HCT116 (cell line): ENCODE measurements at regions not wholly inside any gene's neighbourhood (a gene's known extent, or its start where the extent isn't known, plus 50 kb on each side); places are given as distances from the start of the nearest gene placed in this dataset.

Source experiments
- CEBPB ChIP-seq: IDR thresholded peaks from 2 replicates; pipeline ENCODE4 v1.6.1; 2012; ENCODE audit warnings: low read depth
- CTCF ChIP-seq, 3 experiments: fragments of 200-600 bp in 1 of 3; sonication (generic) in 1 of 3; IDR thresholded peaks in 2 of 3; conservative IDR thresholded peaks in 1 of 3; 2 replicates each; pipeline ENCODE4 v1.5.1; 2012 to 2017; ENCODE audit warnings: low read depth in 2 of 3, low read length in 2 of 3, antibody characterized with exemption in 1 of 3, borderline replicate concordance in 1 of 3, control low read depth in 1 of 3, mild to moderate bottlenecking in 1 of 3, mixed read lengths in 1 of 3, mixed run types in 1 of 3, moderate library complexity in 1 of 3; ENCODE audit not compliant: insufficient read depth in 1 of 3
- EGR1 ChIP-seq: IDR thresholded peaks from 2 replicates; pipeline ENCODE4 v1.6.1; 2012; ENCODE audit warnings: low read depth
- EZH2 ChIP-seq: fragments of 200-600 bp; sonication (generic); IDR thresholded peaks from 2 replicates; pipeline ENCODE4 v1.6.1; 2017; ENCODE audit warnings: antibody characterized with exemption, mixed run types
- EZH2phosphoT487 ChIP-seq: fragments of 200-600 bp; IDR thresholded peaks from 2 replicates; pipeline ENCODE4 v1.6.1; 2018; ENCODE audit warnings: antibody characterized with exemption, borderline replicate concordance
- POLR2A ChIP-seq: IDR thresholded peaks from 2 replicates; pipeline ENCODE4 v1.7.0; 2011; ENCODE audit warnings: borderline replicate concordance; ENCODE audit not compliant: insufficient read depth, insufficient read length; ENCODE audit errors: extremely low read depth
- POLR2AphosphoS5 ChIP-seq: IDR thresholded peaks from 2 replicates; pipeline ENCODE4 v1.6.1; 2011; ENCODE audit warnings: mild to moderate bottlenecking, low read depth, low read length, moderate library complexity
- REST ChIP-seq: IDR thresholded peaks from 2 replicates; pipeline ENCODE4 v1.6.1; 2012; ENCODE audit warnings: low read depth
- SIN3A ChIP-seq: IDR thresholded peaks from 2 replicates; pipeline ENCODE4 v1.6.1; 2012; ENCODE audit warnings: low read depth
- SP1 ChIP-seq: IDR thresholded peaks from 2 replicates; pipeline ENCODE4 v1.6.1; 2012; ENCODE audit warnings: low read depth
- TF ChIP-seq, protein P1 (sequence below): IDR thresholded peaks from 2 replicates; pipeline ENCODE4 v1.6.1; 2012
- TF ChIP-seq, protein P2 (sequence below): IDR thresholded peaks from 2 replicates; pipeline ENCODE4 v1.6.1; 2012

DNA sequence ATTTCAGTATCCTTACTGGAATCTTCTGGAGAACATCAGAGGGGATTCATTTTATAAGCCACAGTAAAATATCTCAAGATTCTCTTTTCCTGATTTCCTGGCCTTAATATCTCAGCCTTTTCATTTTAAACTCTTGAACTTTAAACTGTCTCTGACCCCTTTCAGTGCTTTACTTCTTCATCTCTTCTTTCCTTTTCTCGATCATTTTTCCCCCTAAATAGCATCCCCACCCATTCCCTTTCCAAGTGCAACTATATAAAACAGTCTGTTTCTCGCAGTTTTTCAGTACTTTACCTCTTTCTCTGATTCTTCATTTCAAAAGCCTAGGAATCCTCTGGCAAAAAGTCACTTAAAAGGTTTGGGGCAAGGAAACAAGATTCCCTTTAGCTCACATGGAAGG lies 80.5 kb downstream of the PALM2AKAP2 start:
- TF ChIP-seq POLR2A = no peak
- TF ChIP-seq REST = no peak
- no peak for TF ChIP-seq CTCF (IDR thresholded peaks at IDR 0.05 in 2 of 3, conservative IDR thresholded peaks at IDR 0.05 in 1 of 3; ENCODE audit: borderline replicate concordance in 1 of 3, insufficient read depth in 1 of 3, low read depth in 2 of 3, low read length in 2 of 3)
- no peak for TF ChIP-seq EZH2
- TF ChIP-seq SIN3A = no peak
- TF ChIP-seq, protein P1, sequence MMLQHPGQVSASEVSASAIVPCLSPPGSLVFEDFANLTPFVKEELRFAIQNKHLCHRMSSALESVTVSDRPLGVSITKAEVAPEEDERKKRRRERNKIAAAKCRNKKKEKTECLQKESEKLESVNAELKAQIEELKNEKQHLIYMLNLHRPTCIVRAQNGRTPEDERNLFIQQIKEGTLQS = no peak
- TF ChIP-seq EGR1 = no peak
- no peak for TF ChIP-seq POLR2AphosphoS5
- TF ChIP-seq, protein P2, sequence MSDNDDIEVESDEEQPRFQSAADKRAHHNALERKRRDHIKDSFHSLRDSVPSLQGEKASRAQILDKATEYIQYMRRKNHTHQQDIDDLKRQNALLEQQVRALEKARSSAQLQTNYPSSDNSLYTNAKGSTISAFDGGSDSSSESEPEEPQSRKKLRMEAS = no peak
- no peak for TF ChIP-seq EZH2phosphoT487
- TF ChIP-seq SP1 = no peak
- no peak for TF ChIP-seq CEBPB
